ENCODE measurements at regions not wholly inside any gene's neighbourhood (a gene's known extent, or its start where the extent isn't known, plus 50 kb on each side); places are given as distances from the start of the nearest gene placed in this dataset.
A peak's percentile ranks its signal among the peaks of the same experiment; 100 is the strongest.

GRCh38 chr18:70457788-70458187, 168.9 kb downstream of the SOCS6 start:
- no peak for DNase-seq (ENCODE audit: low read depth)

DNA sequence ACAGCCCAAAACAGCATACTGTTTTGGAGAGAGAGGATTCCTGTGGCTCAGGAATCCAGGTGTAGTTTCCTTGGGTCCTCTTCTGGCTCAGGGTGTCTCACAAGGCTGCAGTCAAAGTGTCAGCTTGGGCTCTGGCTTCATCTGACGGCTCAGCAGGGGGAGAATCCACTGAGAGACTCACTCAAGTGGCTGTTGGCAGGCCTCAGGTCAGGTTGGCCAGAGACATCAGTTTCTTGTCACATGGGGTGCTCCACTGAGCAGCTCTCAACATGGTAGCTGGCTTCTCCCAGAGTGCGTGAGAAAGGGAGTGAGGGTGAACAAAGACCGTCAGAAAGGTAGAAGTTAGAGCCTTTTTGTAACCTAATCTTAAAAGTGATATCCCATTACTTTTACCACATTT, 168.4 kb downstream of the SOCS6 start:
- no peak for DNase-seq (ENCODE audit: low read depth)

DNA sequence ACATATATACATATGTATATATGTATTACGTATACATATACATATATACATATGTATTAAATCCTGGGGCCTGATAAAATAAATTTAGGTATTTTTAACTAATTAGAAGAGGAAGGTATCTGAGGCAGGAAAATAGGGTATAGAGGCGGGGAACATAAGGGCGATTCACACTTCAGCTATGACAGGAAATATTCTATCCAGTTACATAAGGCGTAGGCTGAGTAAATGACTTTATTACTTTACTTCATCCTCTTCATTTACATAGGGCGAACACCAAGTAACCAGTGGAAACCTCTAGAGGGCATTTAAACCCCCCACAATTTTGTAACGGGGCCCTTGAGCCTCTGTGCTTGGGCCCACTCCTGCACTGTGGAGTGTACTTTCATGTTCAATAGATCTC, 167.5 kb downstream of the SOCS6 start:
- DNase-seq (ENCODE audit: low read depth), result no peak

DNA sequence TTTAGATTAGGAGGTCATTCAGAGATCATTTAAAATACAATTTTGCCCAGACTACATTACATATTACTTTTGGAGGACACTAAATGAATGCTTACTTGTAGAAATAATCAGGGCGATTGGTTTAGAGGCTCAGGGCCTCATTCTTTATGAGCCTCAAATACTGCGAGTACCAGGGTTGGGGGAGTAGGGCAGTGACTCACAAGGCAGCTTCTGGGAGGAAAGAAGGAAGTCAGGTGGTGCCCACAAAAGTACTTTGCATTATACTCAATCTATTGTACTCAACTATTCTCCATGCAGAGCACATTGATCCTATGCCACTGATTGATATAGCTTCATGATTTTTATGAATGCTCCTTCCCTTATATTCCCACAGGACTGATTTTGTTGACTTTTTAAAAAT, 166.9 kb downstream of the SOCS6 start:
- DNase-seq (ENCODE audit: low read depth), result no peak

- DNase-seq (ENCODE audit: low read depth), result peak; percentile 16
Observed at GRCh38 chr18:70454704-70455322, 166.0 kb downstream of the SOCS6 start.

DNA sequence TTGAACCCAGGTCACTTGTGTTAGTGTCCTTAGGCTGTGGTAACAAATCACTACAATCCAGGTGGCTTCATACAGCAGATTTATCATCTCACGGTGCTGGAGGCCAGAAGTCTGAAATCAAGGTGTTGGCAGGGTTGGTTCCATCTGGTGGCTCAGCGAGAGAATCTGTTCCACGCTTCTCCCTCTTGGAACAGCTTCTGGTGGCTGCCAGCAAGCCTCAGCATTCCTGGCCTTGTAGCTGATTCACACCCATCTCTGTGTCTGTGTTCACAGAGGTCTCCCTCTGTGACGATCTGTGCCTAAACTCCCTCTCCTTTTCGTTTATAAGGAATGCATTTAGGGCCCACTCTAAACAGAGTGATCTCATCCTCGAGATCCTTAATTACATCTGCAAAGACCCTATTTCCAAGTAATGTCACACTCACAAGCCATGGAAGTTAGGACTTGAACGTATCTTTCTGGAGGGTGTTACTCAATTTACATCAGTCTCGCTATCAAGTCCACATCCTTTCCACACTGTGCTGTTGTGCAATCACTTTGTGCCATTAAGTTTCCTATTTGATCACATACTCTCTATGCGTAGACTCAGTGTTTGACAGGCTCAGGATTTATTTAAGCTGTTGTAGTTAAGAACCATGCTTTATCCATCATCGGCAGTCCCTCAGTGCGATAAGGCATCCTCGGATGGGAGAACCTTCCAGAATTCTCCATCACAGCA, 164.4 kb downstream of the SOCS6 start:
- no peak for DNase-seq (ENCODE audit: low read depth)

GRCh38 chr18:70452501-70452900, 163.7 kb downstream of the SOCS6 start:
- DNase-seq (ENCODE audit: low read depth), result no peak

DNA sequence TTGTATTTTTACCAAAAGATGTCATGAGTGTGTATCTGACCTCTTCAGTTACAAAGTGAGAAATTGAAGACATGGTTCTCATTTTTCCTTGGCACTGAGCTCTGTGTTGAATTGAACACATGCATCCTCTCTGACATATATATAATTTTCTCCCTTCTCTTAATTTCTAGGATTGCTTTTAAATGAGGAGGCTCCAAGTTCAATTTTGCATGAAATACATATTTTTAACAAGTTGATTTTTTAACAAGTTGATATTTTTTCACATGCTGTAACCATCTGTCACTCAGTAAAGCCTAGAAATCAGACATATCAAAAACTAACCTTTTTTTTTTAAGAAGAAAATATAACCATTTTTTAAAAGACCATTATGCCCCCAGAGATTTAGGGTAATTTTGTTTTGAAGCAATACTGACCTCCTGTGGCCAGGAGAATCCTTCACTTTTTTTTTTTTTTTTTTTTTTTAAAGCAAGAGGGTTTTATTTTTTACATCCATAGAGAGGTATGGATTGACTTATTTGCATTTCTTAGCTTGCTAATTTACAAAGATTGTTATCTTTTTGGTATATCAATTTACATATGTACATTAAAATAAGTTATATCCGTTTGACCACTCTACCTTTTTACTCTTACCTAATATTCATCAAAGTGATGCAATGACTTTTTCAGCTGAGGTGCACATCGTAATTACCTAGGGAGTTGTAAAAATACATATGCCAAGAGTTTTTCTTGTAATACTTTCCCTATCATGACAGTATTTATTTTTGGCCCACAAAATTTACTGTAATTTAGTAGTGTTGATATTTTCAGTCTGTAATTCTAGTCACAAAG, 161.8 kb downstream of the SOCS6 start:
- no peak for DNase-seq (ENCODE audit: low read depth)

- DNase-seq (ENCODE audit: low read depth), result no peak
Observed at GRCh38 chr18:70448588-70448987, 159.7 kb downstream of the SOCS6 start.

DNA sequence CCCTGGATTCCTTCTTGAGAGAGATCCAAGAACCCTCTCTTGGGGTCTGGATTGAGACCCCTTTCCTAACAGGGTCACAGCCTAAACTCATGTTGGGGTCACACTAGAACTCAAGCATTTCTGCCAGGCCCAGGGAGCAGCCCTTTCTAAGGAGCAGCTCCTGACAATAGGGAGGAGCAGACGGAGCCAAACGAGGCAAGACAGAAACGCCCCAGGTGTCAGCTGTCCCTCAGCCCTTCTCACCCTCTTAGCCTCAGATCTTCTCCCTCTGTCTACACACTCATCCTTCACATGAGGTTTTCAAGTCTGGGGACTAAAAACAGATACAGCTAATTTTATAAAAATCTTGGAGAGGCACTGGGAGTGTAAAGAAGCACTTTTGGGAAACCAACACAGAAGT, 157.2 kb downstream of the SOCS6 start:
- DNase-seq (ENCODE audit: low read depth), result no peak

DNA sequence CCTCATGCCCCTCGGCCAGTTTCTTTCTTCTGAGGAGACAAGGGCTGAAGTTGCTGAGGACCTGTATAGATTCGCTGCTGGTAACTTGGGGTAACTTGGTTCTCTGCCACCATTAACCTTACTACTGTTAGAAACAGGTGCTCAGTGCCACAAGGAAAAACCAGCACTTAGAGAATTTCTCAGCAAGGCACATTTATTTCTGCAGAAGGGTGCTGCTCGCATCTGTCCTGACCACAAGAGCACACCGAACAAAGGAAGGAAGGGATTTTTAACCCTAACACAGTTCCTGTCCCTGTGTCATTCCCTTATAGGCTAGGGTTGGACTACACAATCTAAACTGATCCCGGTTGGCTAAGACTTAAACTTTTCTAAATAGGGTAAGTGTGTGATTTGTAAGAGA, 154.1 kb downstream of the SOCS6 start:
- DNase-seq (ENCODE audit: low read depth), result no peak

- no peak for DNase-seq (ENCODE audit: low read depth)
Observed at GRCh38 chr18:70432804-70433400, 144.1 kb downstream of the SOCS6 start.

- DNase-seq (ENCODE audit: low read depth), result peak; percentile 59
Observed at GRCh38 chr18:70431203-70431624, 142.4 kb downstream of the SOCS6 start.

DNA sequence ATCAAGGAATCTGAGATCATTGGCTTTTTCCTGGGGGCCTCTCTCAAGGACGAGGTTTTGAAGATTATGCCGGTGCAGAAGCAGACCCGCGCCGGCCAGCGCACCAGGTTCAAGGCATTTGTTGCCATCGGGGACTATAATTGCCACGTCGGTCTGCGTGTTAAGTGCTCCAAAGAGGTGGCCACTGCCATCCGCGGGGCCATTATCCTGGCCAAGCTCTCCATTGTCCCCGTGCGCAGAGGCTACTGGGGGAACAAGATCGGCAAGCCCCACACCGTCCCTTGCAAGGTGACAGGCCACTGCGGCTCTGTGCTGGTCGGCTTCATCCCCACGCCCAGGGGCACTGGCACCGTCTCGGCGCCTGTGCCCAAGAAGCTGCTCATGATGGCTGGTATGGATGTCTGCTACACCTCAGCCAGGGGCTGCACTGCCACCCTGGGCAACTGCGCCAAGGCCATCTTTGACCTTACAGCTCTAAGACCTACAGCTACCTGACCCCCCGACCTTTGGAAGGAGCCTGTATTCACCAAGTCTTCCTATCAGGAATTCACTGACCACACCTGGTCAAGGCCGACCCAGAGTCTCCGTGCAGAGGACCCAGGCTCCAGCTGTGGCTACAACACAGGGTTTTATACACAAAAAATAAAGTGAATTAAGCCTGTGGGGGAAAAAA, 141.8 kb downstream of the SOCS6 start:
- no peak for DNase-seq (ENCODE audit: low read depth)

GRCh38 chr18:70429847-70430500, 141.1 kb downstream of the SOCS6 start:
- DNase-seq (ENCODE audit: low read depth), result no peak

DNA sequence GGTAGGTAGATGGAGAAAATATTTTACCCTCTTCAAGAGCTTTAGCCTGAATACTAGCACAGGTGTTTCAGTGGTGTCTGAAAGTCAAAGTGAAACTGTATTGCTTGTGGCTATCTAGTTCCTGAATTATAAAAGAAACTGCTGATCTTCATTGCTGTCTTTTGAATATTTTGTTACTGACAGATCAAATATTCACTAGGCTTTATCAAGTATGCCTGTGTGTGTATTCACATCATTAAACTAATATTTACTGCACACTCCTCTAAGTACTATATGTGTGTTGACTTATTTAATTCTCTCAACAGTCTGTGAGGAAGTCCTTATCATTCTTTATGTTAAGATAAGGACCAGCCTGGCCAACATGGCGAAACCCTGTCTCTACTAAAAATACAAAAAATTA, 139.6 kb downstream of the SOCS6 start:
- no peak for DNase-seq (ENCODE audit: low read depth)

- no peak for DNase-seq (ENCODE audit: low read depth)
Observed at GRCh38 chr18:70426818-70427217, 138.0 kb downstream of the SOCS6 start.

GRCh38 chr18:70425236-70425635, 136.4 kb downstream of the SOCS6 start:
- no peak for DNase-seq (ENCODE audit: low read depth)

DNA sequence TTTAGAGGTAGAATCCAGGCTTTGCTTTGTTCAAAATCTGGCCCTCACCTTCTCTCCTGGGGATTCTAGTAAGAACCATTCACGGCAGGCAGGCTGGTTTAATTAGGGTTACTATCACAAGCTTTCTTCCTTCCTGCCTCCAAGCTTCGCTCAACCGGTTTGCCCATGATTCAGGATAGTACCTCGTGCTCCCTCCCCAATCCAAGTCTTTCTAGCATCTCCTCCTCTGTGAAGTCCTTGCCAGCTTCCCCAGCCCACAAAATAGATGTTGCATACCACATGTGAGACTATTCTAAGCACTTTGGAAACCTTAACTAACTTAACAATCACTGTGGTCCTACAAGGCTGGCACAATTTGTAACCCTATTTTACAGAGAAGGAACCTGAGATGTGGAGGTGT, 135.1 kb downstream of the SOCS6 start:
- DNase-seq (ENCODE audit: low read depth), result no peak

DNA sequence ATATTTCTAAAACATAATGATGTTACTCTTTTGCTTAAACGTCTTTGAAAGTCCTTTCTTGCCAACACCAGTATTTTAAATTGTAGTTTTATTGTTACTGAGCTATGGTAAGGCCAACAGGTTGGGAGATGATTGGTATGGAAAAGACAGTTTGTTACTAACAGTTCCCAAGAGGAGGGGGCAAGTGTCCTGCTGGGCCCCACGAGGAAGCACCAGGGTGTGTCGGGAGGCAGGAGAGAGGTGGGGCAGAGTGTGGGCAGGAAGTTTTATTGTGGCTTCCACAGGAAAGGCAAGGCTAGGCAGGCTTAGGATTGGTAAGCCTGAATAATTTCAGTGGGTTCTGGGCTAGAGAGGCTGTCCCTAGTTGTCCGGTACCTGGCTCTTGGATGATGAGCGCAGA, 134.3 kb downstream of the SOCS6 start:
- no peak for DNase-seq (ENCODE audit: low read depth)

- DNase-seq (ENCODE audit: low read depth), result no peak
Observed at GRCh38 chr18:70422391-70422965, 133.6 kb downstream of the SOCS6 start.
